Sigmoid colon (tissue), 6 donors: ENCODE measurements at regions not wholly inside any gene's neighbourhood (a gene's known extent, or its start where the extent isn't known, plus 50 kb on each side); places are given as distances from the start of the nearest gene placed in this dataset.

Experiments
- DNase-seq: peaks from one replicate; pipeline ENCODE4 v3.0.0-alpha.2; 2019
- H3K27ac ChIP-seq, 4 donors: fragments of 200-600 bp; sonication (generic); one replicate each; pipeline ENCODE4 v1.5.1; 2016 to 2019; ENCODE audit warnings: mild to moderate bottlenecking in 1 of 4
- H3K27me3 ChIP-seq, 3 donors: fragments of 200-600 bp; sonication (generic); one replicate each; pipeline ENCODE4 v1.5.1; 2019; ENCODE audit warnings: mild to moderate bottlenecking in 1 of 3
- H3K36me3 ChIP-seq, 4 donors: fragments of 200-600 bp; sonication (generic); one replicate each; pipeline ENCODE4 v1.5.1; 2016 to 2019
- H3K4me1 ChIP-seq, 4 donors: fragments of 200-600 bp; sonication (generic); one replicate each; pipeline ENCODE4 v1.5.1; 2017 to 2019
- H3K4me3 ChIP-seq, 4 donors: fragments of 200-600 bp; sonication (generic); one replicate each; pipeline ENCODE4 v1.5.1; 2017 to 2019; ENCODE audit warnings: mild to moderate bottlenecking in 2 of 4, moderate library complexity in 1 of 4
- H3K9me3 ChIP-seq, 4 donors: fragments of 200-600 bp in 3 of 4; sonication (generic) in 3 of 4; one replicate each; pipeline versions ENCODE4 v1.5.1 to v1.6.1; 2013 to 2019
- EP300 ChIP-seq, 4 donors: sonication (generic); formaldehyde crosslinking; IDR thresholded peaks; one replicate each; pipeline ENCODE4 v1.6.1; 2017; ENCODE audit warnings: antibody characterized with exemption in 4 of 4
- POLR2A ChIP-seq, 2 donors: fragments of 450-650 bp; IDR thresholded peaks; one replicate each; pipeline ENCODE4 v1.6.1; 2016; ENCODE audit warnings: antibody characterized with exemption in 2 of 2, mild to moderate bottlenecking in 2 of 2, moderate library complexity in 2 of 2
- POLR2AphosphoS5 ChIP-seq, 4 donors: sonication (generic); formaldehyde crosslinking; IDR thresholded peaks; one replicate each; pipeline ENCODE4 v1.6.1; 2017; ENCODE audit warnings: antibody characterized with exemption in 4 of 4
- WGBS, 2 donors: extraction: QIAGEN DNeasy Blood & Tissue Kit; methylation state at CpG; one replicate each; pipeline ENCODE4 v1.1.7; 2013; 5-methylcytosine and 5-hydroxymethylcytosine counted together
- intact Hi-C: fragments of 100-400 bp; cut with DNase I; formaldehyde crosslinking; loops from one replicate; pipeline ENCODE4 v1.15.1; 2023
- TF ChIP-seq, protein P1 (sequence below), 4 experiments: fragments of 450-650 bp in 3 of 4; fragments of 200-600 bp in 1 of 4; IDR thresholded peaks; one replicate each; pipeline ENCODE4 v1.5.1; 2016 to 2019; ENCODE audit warnings: antibody characterized with exemption in 4 of 4, mild to moderate bottlenecking in 3 of 4, moderate library complexity in 2 of 4
- donor health status: healthy with polysubstance abuse.
- donor health status: healthy.

DNA sequence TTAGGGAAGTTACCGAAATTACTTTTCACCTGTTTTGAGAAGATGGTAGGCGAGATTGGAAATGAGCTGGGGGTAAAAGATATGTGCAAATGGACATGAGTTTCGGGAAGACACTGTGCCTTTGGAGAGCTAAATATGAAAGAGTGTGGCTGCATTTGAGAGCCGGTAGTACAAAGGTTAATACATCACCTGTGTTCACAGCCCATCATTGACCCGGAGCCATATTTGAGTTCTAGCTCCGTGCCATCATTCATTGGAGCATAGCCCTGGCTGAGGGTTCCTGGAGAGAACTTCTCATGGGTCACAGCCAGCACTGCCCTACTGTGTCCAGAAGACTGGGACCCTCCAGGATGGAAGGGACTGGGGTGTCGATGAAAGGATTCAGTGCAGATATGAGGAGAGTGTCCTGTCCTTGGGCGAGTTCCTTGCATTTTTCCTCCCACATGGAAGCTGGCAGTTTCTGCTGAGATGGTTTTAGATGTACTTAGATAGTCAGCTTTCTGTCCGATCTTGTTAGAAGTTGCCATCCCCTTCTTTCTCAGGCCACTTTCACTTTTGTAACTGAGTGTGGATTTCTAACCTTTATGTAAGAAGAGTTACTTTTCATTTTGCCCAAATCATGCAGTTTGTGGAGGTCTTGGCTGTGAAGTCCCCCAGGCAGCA is 138.8 kb downstream of the JCAD start:
- Histone ChIP-seq H3K9me3 (no peaks in the 10 kb centered on the region), H3K27me3 (no peaks in the 10 kb centered on the region), H3K4me3 (no peak overlapping the region), H3K27ac (no peak overlapping the region), H3K36me3 (no peaks in the 10 kb centered on the region), H3K4me1 (peaks cover 0 to 20% (median 9%) of the 10 kb centered on the region in 4 donors)
- intact Hi-C loops, result no loop called here
- 72 to 86% methylated on average over 9 of the region's 9 CpGs for WGBS, 2 donors
- TF ChIP-seq POLR2AphosphoS5 (IDR thresholded peaks at IDR 0.05), result no peak
- TF ChIP-seq POLR2A (IDR thresholded peaks at IDR 0.05), result no peak
- TF ChIP-seq, protein P1, sequence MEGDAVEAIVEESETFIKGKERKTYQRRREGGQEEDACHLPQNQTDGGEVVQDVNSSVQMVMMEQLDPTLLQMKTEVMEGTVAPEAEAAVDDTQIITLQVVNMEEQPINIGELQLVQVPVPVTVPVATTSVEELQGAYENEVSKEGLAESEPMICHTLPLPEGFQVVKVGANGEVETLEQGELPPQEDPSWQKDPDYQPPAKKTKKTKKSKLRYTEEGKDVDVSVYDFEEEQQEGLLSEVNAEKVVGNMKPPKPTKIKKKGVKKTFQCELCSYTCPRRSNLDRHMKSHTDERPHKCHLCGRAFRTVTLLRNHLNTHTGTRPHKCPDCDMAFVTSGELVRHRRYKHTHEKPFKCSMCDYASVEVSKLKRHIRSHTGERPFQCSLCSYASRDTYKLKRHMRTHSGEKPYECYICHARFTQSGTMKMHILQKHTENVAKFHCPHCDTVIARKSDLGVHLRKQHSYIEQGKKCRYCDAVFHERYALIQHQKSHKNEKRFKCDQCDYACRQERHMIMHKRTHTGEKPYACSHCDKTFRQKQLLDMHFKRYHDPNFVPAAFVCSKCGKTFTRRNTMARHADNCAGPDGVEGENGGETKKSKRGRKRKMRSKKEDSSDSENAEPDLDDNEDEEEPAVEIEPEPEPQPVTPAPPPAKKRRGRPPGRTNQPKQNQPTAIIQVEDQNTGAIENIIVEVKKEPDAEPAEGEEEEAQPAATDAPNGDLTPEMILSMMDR (IDR thresholded peaks at IDR 0.05), result no peak
- no peak for TF ChIP-seq EP300 (IDR thresholded peaks at IDR 0.05)
- DNase-seq, result no peak

DNA sequence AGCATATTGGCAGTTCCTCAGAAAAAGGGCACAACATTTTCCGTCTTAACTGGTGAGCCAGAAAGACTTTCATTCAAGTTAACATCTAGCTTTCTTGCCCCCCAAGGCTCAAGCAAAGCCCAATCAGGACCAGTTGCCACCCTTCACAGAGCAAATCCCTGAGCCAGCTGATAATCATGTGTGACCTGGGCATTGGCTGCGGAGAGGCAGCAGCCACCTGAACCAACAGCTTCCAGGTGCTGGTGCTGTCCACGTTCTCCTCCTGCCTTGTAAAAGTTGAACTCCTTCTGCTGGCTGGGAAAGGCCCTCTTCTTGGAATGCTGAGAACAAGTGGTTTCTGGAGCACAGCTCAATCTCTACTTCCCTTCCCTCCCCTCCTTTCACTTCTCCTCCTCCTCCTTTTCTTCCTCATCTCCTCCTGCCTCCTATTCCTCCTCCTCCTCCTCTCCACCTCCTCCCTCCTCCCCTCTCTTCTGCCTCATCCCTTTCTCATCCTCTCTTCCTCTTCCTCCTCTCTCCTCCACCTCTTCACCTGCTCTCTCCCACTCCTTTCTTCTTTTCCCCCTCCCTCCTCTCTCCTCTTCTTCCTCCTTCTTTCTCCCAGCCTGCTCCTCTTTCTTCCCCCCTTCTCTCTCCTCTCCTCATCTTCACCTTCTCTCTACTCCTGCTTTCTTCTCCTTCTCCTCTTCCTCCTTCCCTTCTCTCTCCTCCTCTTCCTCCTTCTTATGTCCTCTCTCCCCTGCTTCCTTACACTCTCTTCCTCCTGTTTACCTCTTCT is 140.6 kb downstream of the JCAD start:
- Histone ChIP-seq H3K4me1 (peaks cover 0 to 20% (median 9%) of the 10 kb centered on the region in 4 donors), H3K27me3 (no peaks in the 10 kb centered on the region), H3K36me3 (no peaks in the 10 kb centered on the region), H3K9me3 (no peaks in the 10 kb centered on the region), H3K27ac (no peak overlapping the region), H3K4me3 (no peak overlapping the region)
- intact Hi-C loops, result no loop called here
- WGBS, 2 donors, result 62 to 65% methylated on average over 3 of the region's 3 CpGs
- DNase-seq, result no peak
- TF ChIP-seq POLR2A (IDR thresholded peaks at IDR 0.05) (no peak), EP300 (IDR thresholded peaks at IDR 0.05) (no peak), POLR2AphosphoS5 (IDR thresholded peaks at IDR 0.05) (no peak)
- TF ChIP-seq, protein P1 (IDR thresholded peaks at IDR 0.05), result no peak

DNA sequence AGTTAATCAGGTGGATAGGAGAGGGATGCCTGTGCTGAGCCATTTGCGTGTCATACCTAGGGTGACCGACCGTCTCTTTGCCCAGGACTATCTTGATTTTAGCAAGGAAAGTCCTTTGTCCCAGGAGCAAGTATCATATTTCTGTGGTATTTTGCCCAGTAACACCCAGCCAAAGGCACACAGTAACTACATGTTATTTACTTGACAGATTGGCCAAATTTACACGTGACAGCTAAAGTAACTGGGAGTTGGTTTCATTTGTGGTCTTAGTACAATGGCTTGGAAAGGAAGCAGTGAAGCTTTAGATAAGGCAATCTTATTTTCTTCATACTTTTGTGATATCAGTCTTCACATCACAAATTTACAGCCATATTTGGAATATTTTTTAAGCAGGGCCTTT is 142.1 kb downstream of the JCAD start:
- no peaks in the 10 kb centered on the region for H3K36me3 ChIP-seq
- H3K9me3 ChIP-seq, result no peaks in the 10 kb centered on the region
- TF ChIP-seq EP300 (IDR thresholded peaks at IDR 0.05) (no peak), POLR2A (IDR thresholded peaks at IDR 0.05) (no peak), POLR2AphosphoS5 (IDR thresholded peaks at IDR 0.05) (no peak)
- TF ChIP-seq, protein P1 (IDR thresholded peaks at IDR 0.05), result no peak
- H3K27me3 ChIP-seq, result no peaks in the 10 kb centered on the region
- intact Hi-C loops, result no loop called here
- peaks cover 0 to 12% (median 5%) of the 10 kb centered on the region in 4 donors for H3K4me1 ChIP-seq
- no peak overlapping the region for H3K4me3 ChIP-seq
- no peak for DNase-seq
- H3K27ac ChIP-seq, result no peak overlapping the region
- 65 to 91% methylated on average over 4 of the region's 4 CpGs for WGBS, 2 donors

DNA sequence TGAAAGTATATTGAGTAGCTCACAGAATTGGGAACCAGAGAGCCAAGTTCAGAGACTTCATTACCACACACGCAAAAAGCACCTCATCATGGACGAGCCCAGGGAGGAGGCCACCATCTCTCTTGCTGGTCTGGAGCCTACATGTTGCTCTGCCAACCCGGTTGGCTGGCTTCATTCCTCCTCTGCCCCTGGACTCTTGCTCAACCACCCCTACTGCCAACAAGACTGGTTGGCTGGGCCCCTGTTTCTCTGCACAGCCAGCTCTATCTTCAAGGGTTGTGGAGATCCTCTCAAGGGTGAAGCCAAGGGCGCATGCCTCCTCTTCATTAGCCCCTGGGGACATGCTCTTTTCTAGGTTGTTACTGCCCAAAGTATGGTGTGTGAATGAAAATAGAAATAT is 142.7 kb downstream of the JCAD start:
- 92 to 95% methylated on average over 4 of the region's 4 CpGs for WGBS, 2 donors
- H3K4me1 ChIP-seq, result peaks cover 0 to 9% (median 4%) of the 10 kb centered on the region in 4 donors
- TF ChIP-seq, protein P1 (IDR thresholded peaks at IDR 0.05), result no peak
- TF ChIP-seq POLR2AphosphoS5 (IDR thresholded peaks at IDR 0.05) (no peak), EP300 (IDR thresholded peaks at IDR 0.05) (no peak), POLR2A (IDR thresholded peaks at IDR 0.05) (no peak)
- H3K9me3 ChIP-seq, result no peaks in the 10 kb centered on the region
- H3K36me3 ChIP-seq, result no peaks in the 10 kb centered on the region
- H3K4me3 ChIP-seq, result no peak overlapping the region
- no peak overlapping the region for H3K27ac ChIP-seq
- H3K27me3 ChIP-seq, result no peaks in the 10 kb centered on the region
- DNase-seq, result no peak
- intact Hi-C loops, result no loop called here
